K562 (cell line): ENCODE measurements at regions not wholly inside any gene's neighbourhood (a gene's known extent, or its start where the extent isn't known, plus 50 kb on each side); places are given as distances from the start of the nearest gene placed in this dataset.
A peak's percentile ranks its signal among the peaks of the same experiment; 100 is the strongest.

Source experiments
- CREM ChIP-seq: IDR thresholded peaks from 2 replicates; pipeline ENCODE4 v1.6.1; 2014; ENCODE audit warnings: antibody characterized with exemption, low read depth
- CXXC5 ChIP-seq: fragments of 250-450 bp; sonication (Bioruptor Pico); IDR thresholded peaks from 2 replicates; pipeline ENCODE4 v1.8.0; 2022; ENCODE audit warnings: inconsistent platforms, mild to moderate bottlenecking, moderate library complexity
- EP300 ChIP-seq: IDR thresholded peaks from 2 replicates; pipeline ENCODE4 v1.6.1; 2012; ENCODE audit warnings: low read length, improper control_type of control experiment
- GTF2B ChIP-seq: IDR thresholded peaks from 2 replicates; pipeline ENCODE4 v1.6.1; 2011; ENCODE audit not compliant: insufficient read length; ENCODE audit errors: extremely low read depth
- HOMEZ ChIP-seq: fragments of 250-450 bp; sonication (Bioruptor Pico); IDR thresholded peaks from 2 replicates; pipeline ENCODE4 v1.4.0; 2020; ENCODE audit warnings: mild to moderate bottlenecking, moderate library complexity
- LCOR ChIP-seq: sonication (generic); formaldehyde crosslinking; IDR thresholded peaks from 2 replicates; pipeline ENCODE4 v1.8.0; 2022; ENCODE audit warnings: mild to moderate bottlenecking, missing genetic modification reagents
- MEIS2 ChIP-seq: fragments of 450-650 bp; IDR thresholded peaks from 2 replicates; pipeline ENCODE4 v1.6.1; 2014; ENCODE audit warnings: mild to moderate bottlenecking; ENCODE audit not compliant: partially characterized antibody
- MTA2 ChIP-seq: fragments of 450-650 bp; IDR thresholded peaks from 2 replicates; pipeline ENCODE4 v1.6.1; 2016; ENCODE audit warnings: low read depth
- MXI1 ChIP-seq: IDR thresholded peaks from 2 replicates; pipeline ENCODE4 v1.6.1; 2011; ENCODE audit warnings: low read depth, mild to moderate bottlenecking, improper control_type of control experiment, low read length
- NCOR1 ChIP-seq: fragments of 450-650 bp; IDR thresholded peaks from 2 replicates; pipeline ENCODE4 v1.6.1; 2016; ENCODE audit warnings: mild to moderate bottlenecking, moderate library complexity
- NFIC ChIP-seq: fragments of 450-650 bp; IDR thresholded peaks from 2 replicates; pipeline ENCODE4 v1.6.1; 2017; ENCODE audit warnings: mild to moderate bottlenecking, inconsistent platforms
- RBM15 ChIP-seq: fragments of 200-400 bp; formaldehyde crosslinking; IDR thresholded peaks from 2 replicates; pipeline ENCODE4 v1.6.1; 2018; ENCODE audit warnings: mild to moderate bottlenecking, low read length, moderate library complexity; ENCODE audit not compliant: insufficient read depth
- TAF1 ChIP-seq: IDR thresholded peaks from 2 replicates; pipeline ENCODE4 v1.6.1; 2011; ENCODE audit warnings: mild to moderate bottlenecking, low read length, moderate library complexity; ENCODE audit not compliant: insufficient read depth, control insufficient read depth, severe bottlenecking; ENCODE audit errors: extremely low read depth
- TAL1 ChIP-seq: fragments of 450-650 bp; IDR thresholded peaks from 2 replicates; pipeline ENCODE4 v1.6.1; 2016; ENCODE audit warnings: mild to moderate bottlenecking
- TBL1XR1 ChIP-seq, 2 experiments: IDR thresholded peaks; 2 replicates each; pipeline ENCODE4 v1.6.1; 2012; ENCODE audit warnings: improper control_type of control experiment in 2 of 2, low read length in 2 of 2, mild to moderate bottlenecking in 1 of 2
- TEAD2 ChIP-seq: fragments of 450-650 bp; IDR thresholded peaks from 2 replicates; pipeline ENCODE4 v1.6.1; 2016; ENCODE audit warnings: missing genetic modification characterization, control low read depth, missing compliant biosample characterization
- TEAD4 ChIP-seq, 2 experiments: sonication (generic) in 1 of 2; formaldehyde crosslinking in 1 of 2; IDR thresholded peaks; 2 replicates each; pipeline versions ENCODE4 v1.6.1 to v1.8.0; 2012 to 2022; ENCODE audit warnings: borderline replicate concordance in 1 of 2, inconsistent platforms in 1 of 2, low read length in 1 of 2, mild to moderate bottlenecking in 1 of 2, missing genetic modification reagents in 1 of 2
- TFAP4 ChIP-seq: sonication (generic); formaldehyde crosslinking; IDR thresholded peaks from 2 replicates; pipeline ENCODE4 v1.8.0; 2022; ENCODE audit warnings: missing genetic modification reagents, mild to moderate bottlenecking, moderate library complexity, borderline replicate concordance
- TRIM24 ChIP-seq, 2 experiments: fragments of 450-650 bp; IDR thresholded peaks; 2 replicates each; pipeline ENCODE4 v1.6.1; 2016
- VEZF1 ChIP-seq: fragments of 200-800 bp; sonication (Bioruptor generic); IDR thresholded peaks from 2 replicates; pipeline ENCODE4 v1.6.1; 2017; ENCODE audit warnings: missing genetic modification characterization, missing compliant biosample characterization
- ZBTB7A ChIP-seq: IDR thresholded peaks from 2 replicates; pipeline ENCODE4 v1.6.1; 2011; ENCODE audit warnings: low read depth, mild to moderate bottlenecking, low read length, moderate library complexity, borderline replicate concordance; ENCODE audit not compliant: control insufficient read depth
- ZC3H11A ChIP-seq: IDR thresholded peaks from 2 replicates; pipeline ENCODE4 v1.6.1; 2012; ENCODE audit warnings: low read depth, low read length, improper control_type of control experiment
- ZNF140 ChIP-seq: fragments of 250-450 bp; sonication (Bioruptor Pico); IDR thresholded peaks from 2 replicates; pipeline ENCODE4 v1.8.0; 2021; ENCODE audit warnings: moderate library complexity, mild to moderate bottlenecking, inconsistent platforms
- ZNF174 ChIP-seq: fragments of 250-450 bp; sonication (Bioruptor Pico); IDR thresholded peaks from 2 replicates; pipeline ENCODE4 v1.4.0; 2020; ENCODE audit warnings: mild to moderate bottlenecking
- ZNF778 ChIP-seq: fragments of 450-650 bp; formaldehyde crosslinking; IDR thresholded peaks from 2 replicates; pipeline ENCODE4 v1.4.0; 2020; ENCODE audit warnings: mild to moderate bottlenecking, moderate library complexity

- TF ChIP-seq GTF2B (no peak), TFAP4 (CRISPR knock-in tag) (peak; percentile 17; the same call in 1 of the 2 replicates), CXXC5 (CRISPR knock-in tag) (peak; percentile 41; the same call in 1 of the 2 replicates), LCOR (no peak), TRIM24 (IDR thresholded peaks at IDR 0.05) (peak in 1 of 2 experiments; percentile 36; a peak in 1 of 4 replicates), TEAD4 (IDR thresholded peaks at IDR 0.05; ENCODE audit: low read length) (peak; percentile 81), TEAD4 (CRISPR knock-in tag; IDR thresholded peaks at IDR 0.05; ENCODE audit: borderline replicate concordance) (no peak), VEZF1 (CRISPR knock-in tag) (peak; percentile 49), MTA2 (peak; percentile 50; the same call in 1 of the 2 replicates), TBL1XR1 (IDR thresholded peaks at IDR 0.05; ENCODE audit: low read length in 2 of 2) (0 out of 4 replicates have a peak, but pooled peaks of 1 of the 2 experiments have one; percentile 40), RBM15 (no peak), ZNF174 (CRISPR knock-in tag) (no peak), ZNF140 (CRISPR knock-in tag) (no peak), ZNF778 (CRISPR knock-in tag) (no peak), ZC3H11A (no peak), HOMEZ (no peak), TAF1 (no peak), MEIS2 (peak; percentile 90), MXI1 (no peak), TEAD2 (tag) (no peak), NCOR1 (peak; percentile 89), TAL1 (peak; percentile 77), EP300 (peak; percentile 33; the same call in 1 of the 2 replicates), NFIC (peak; percentile 61), CREM (no peak; the same call in 1 of the 2 replicates), ZBTB7A (peak; percentile 61; the same call in 1 of the 2 replicates)
Measured at GRCh38 chr16:85474621-85475217, 138.4 kb upstream of the GSE1 start (continued).
